Upper lobe of left lung (tissue), 6 donors: ENCODE measurements at regions not wholly inside any gene's neighbourhood (a gene's known extent, or its start where the extent isn't known, plus 50 kb on each side); places are given as distances from the start of the nearest gene placed in this dataset.

Experiments used
- ATAC-seq, 2 donors: fragments of 200-7000 bp; cut with Tn5 transposase; one replicate each; pipeline ENCODE4 v1.9.1; 2022; ENCODE audit warnings: mild to moderate bottlenecking in 2 of 2, moderate library complexity in 2 of 2; ENCODE audit not compliant: low FRiP score in 2 of 2
- DNase-seq, 2 donors: peaks; one replicate each; pipeline ENCODE4 v3.0.0-alpha.2; 2019 to 2020
- H3K27ac ChIP-seq, 4 donors: fragments of 200-600 bp; sonication (generic); one replicate each; pipeline ENCODE4 v1.5.1; 2016 to 2019
- H3K27me3 ChIP-seq, 4 donors: fragments of 200-600 bp; sonication (generic); one replicate each; pipeline ENCODE4 v1.5.1; 2017 to 2019
- H3K36me3 ChIP-seq, 4 donors: fragments of 200-600 bp; sonication (generic); one replicate each; pipeline ENCODE4 v1.5.1; 2016 to 2019
- H3K4me1 ChIP-seq, 4 donors: fragments of 200-600 bp; sonication (generic); one replicate each; pipeline ENCODE4 v1.5.1; 2018 to 2019
- H3K4me3 ChIP-seq, 4 donors: fragments of 200-600 bp; sonication (generic); one replicate each; pipeline ENCODE4 v1.5.1; 2017 to 2019; ENCODE audit warnings: mild to moderate bottlenecking in 2 of 4, moderate library complexity in 1 of 4
- H3K9me3 ChIP-seq, 4 donors: fragments of 200-600 bp; sonication (generic); one replicate each; pipeline ENCODE4 v1.5.1; 2018 to 2019
- CTCF ChIP-seq, 6 experiments: fragments of 450-650 bp in 4 of 6; fragments of 200-600 bp in 2 of 6; sonication (generic) in 2 of 6; IDR thresholded peaks; one replicate each; pipeline ENCODE4 v1.5.1; 2016 to 2019; ENCODE audit warnings: antibody characterized with exemption in 6 of 6
- EP300 ChIP-seq, 4 donors: sonication (generic); formaldehyde crosslinking; IDR thresholded peaks; one replicate each; pipeline ENCODE4 v1.5.1; 2017; ENCODE audit warnings: antibody characterized with exemption in 4 of 4, control low read depth in 2 of 4
- POLR2A ChIP-seq, 4 donors: fragments of 450-650 bp; IDR thresholded peaks; one replicate each; pipeline ENCODE4 v1.5.1; 2016 to 2017; ENCODE audit warnings: antibody characterized with exemption in 4 of 4, mild to moderate bottlenecking in 2 of 4
- POLR2AphosphoS5 ChIP-seq, 2 donors: sonication (generic); formaldehyde crosslinking; IDR thresholded peaks; one replicate each; pipeline ENCODE4 v1.5.1; 2017; ENCODE audit warnings: antibody characterized with exemption in 2 of 2
- WGBS, 2 donors: methylation state at CpG; one replicate each; pipeline ENCODE4 v1.1.5; 2017 to 2018; 5-methylcytosine and 5-hydroxymethylcytosine counted together
- donor health status: DM: no; HTN: no; CAD: no; lungs with moderate emphysema.
- donor health status: DM: no; HTN: yes; CAD: no; lungs with severe emphysema.

- DNase-seq = no peak
- Histone ChIP-seq H3K4me3 (no peak overlapping the region), H3K36me3 (no peaks in the 10 kb centered on the region), H3K27me3 (no peaks in the 10 kb centered on the region), H3K4me1 (no peaks in the 10 kb centered on the region), H3K9me3 (no peaks in the 10 kb centered on the region), H3K27ac (no peak overlapping the region)
- 92% methylated on average over 3 of the region's 3 CpGs for WGBS, 2 donors
- no peak for TF ChIP-seq EP300 (IDR thresholded peaks at IDR 0.05)
- no peak for TF ChIP-seq CTCF (IDR thresholded peaks at IDR 0.05)
- TF ChIP-seq POLR2AphosphoS5 (IDR thresholded peaks at IDR 0.05) = no peak
- TF ChIP-seq POLR2A (IDR thresholded peaks at IDR 0.05) = no peak
- no peak for ATAC-seq
These were observed 87.6 kb downstream of the MARCHF4 start for GRCh38 chr2:216284708-216285107.

- 92 to 95% methylated on average over 5 to 12 of the region's 12 CpGs for WGBS, 2 donors
- ATAC-seq = no peak
These were observed 89.0 kb downstream of the MARCHF4 start for GRCh38 chr2:216283038-216283900.

GRCh38 chr2:216281876-216282275 is 90.4 kb downstream of the MARCHF4 start:
- ATAC-seq = no peak
- Histone ChIP-seq H3K4me1 (no peaks in the 10 kb centered on the region), H3K27ac (no peak overlapping the region), H3K9me3 (no peaks in the 10 kb centered on the region), H3K36me3 (no peaks in the 10 kb centered on the region), H3K4me3 (no peak overlapping the region), H3K27me3 (no peaks in the 10 kb centered on the region)
- no peak for TF ChIP-seq POLR2AphosphoS5 (IDR thresholded peaks at IDR 0.05)
- no peak for DNase-seq
- 32 to 46% methylated on average over 2 of the region's 2 CpGs for WGBS, 2 donors

More at GRCh38 chr2:216283038-216283900, 89.0 kb downstream of the MARCHF4 start:
- H3K36me3 ChIP-seq = no peaks in the 10 kb centered on the region
- TF ChIP-seq POLR2A (IDR thresholded peaks at IDR 0.05) (no peak), CTCF (IDR thresholded peaks at IDR 0.05) (peak in 1 of 6 experiments; percentile 8), POLR2AphosphoS5 (IDR thresholded peaks at IDR 0.05) (no peak), EP300 (IDR thresholded peaks at IDR 0.05) (no peak)
- no peak overlapping the region for H3K27ac ChIP-seq
- H3K4me1 ChIP-seq = no peaks in the 10 kb centered on the region
- H3K4me3 ChIP-seq = no peak overlapping the region
- peak in 1 of 2 donors; percentile 66 for DNase-seq
- H3K27me3 ChIP-seq = no peaks in the 10 kb centered on the region
- no peaks in the 10 kb centered on the region for H3K9me3 ChIP-seq

GRCh38 chr2:216281316-216281715 is 91.0 kb downstream of the MARCHF4 start:
- ATAC-seq (no peak), DNase-seq (no peak)
- H3K9me3 ChIP-seq = no peaks in the 10 kb centered on the region
- H3K27me3 ChIP-seq = no peaks in the 10 kb centered on the region
- no peak overlapping the region for H3K27ac ChIP-seq
- no peaks in the 10 kb centered on the region for H3K4me1 ChIP-seq
- no peaks in the 10 kb centered on the region for H3K36me3 ChIP-seq
- 100% methylated on average over 1 of the region's 1 CpG; no CpG with 5 or more reads in 1 of the 2 donors for WGBS, 2 donors
- H3K4me3 ChIP-seq = no peak overlapping the region
- TF ChIP-seq CTCF (IDR thresholded peaks at IDR 0.05) (no peak), EP300 (IDR thresholded peaks at IDR 0.05) (no peak), POLR2AphosphoS5 (IDR thresholded peaks at IDR 0.05) (no peak), POLR2A (IDR thresholded peaks at IDR 0.05) (no peak)

- Histone ChIP-seq H3K27ac (no peak overlapping the region), H3K27me3 (no peaks in the 10 kb centered on the region), H3K4me1 (no peaks in the 10 kb centered on the region), H3K4me3 (no peak overlapping the region), H3K36me3 (no peaks in the 10 kb centered on the region), H3K9me3 (no peaks in the 10 kb centered on the region)
- 79 to 80% methylated on average over 3 of the region's 3 CpGs for WGBS, 2 donors
- no peak for DNase-seq
- TF ChIP-seq POLR2AphosphoS5 (IDR thresholded peaks at IDR 0.05) = no peak
- TF ChIP-seq EP300 (IDR thresholded peaks at IDR 0.05) = no peak
- no peak for TF ChIP-seq POLR2A (IDR thresholded peaks at IDR 0.05)
- TF ChIP-seq CTCF (IDR thresholded peaks at IDR 0.05) = no peak
- peak in 1 of 2 donors; percentile 55 for ATAC-seq
These were observed 92.8 kb downstream of the MARCHF4 start for GRCh38 chr2:216279459-216279858.
